IMR-90 (cell line): ENCODE measurements at regions not wholly inside any gene's neighbourhood (a gene's known extent, or its start where the extent isn't known, plus 50 kb on each side); places are given as distances from the start of the nearest gene placed in this dataset.

Experiments used
- ATAC-seq: fragments of 200-7000 bp; cut with Tn5 transposase; 2 replicates; pipeline ENCODE4 v1.9.1; 2020; ENCODE audit warnings: low read depth, mild to moderate bottlenecking, moderate library complexity
- BruUV-seq: library from RNA; stranded (reverse); fragments of 400-500 nt; replicated peaks from 2 replicates; lab custom pipeline; 2021; lab: Mats Ljungman, UMichigan
- CTCF ChIA-PET: fragments of 300-600 bp; formaldehyde crosslinking; extraction: SDS; loops from one replicate; lab custom pipeline; 2021; ENCODE audit warnings: antibody characterized with exemption; lab: Yijun Ruan, JAX
- POLR2A ChIA-PET: fragments of 300-600 bp; sonication (Branson Sonifier 250); formaldehyde crosslinking; loops from one replicate; lab custom pipeline; 2022; ENCODE audit warnings: antibody characterized with exemption; ENCODE audit not compliant: unreplicated experiment; lab: Charles Lee
- DNase-seq: peaks from one replicate; pipeline ENCODE4 v3.0.0; 2013
- H2AFZ ChIP-seq: replicated peaks from 2 replicates; pipeline ENCODE3; 2013; ENCODE audit warnings: low read length, mild to moderate bottlenecking; ENCODE audit not compliant: poor library complexity
- H2AK5ac ChIP-seq: 2 replicates; pipeline ENCODE4 v1.6.1; 2013; ENCODE audit warnings: low read depth, low read length, inconsistent platforms
- H2AK9ac ChIP-seq: replicated peaks from 2 replicates; pipeline ENCODE3; 2013; ENCODE audit warnings: mild to moderate bottlenecking, low read depth, low read length, moderate library complexity; ENCODE audit not compliant: poor library complexity
- H2BK120ac ChIP-seq: 2 replicates; pipeline ENCODE4 v1.6.1; 2013; ENCODE audit warnings: low read depth, low read length, inconsistent platforms
- H2BK15ac ChIP-seq: 3 replicates; pipeline ENCODE4 v1.6.1; 2013; ENCODE audit warnings: low read depth, low read length, inconsistent platforms
- H2BK20ac ChIP-seq: 2 replicates; pipeline ENCODE4 v1.6.1; 2013; ENCODE audit warnings: low read depth, mild to moderate bottlenecking, inconsistent platforms, low read length, moderate library complexity
- H2BK5ac ChIP-seq: 2 replicates; pipeline ENCODE4 v1.6.1; 2013; ENCODE audit warnings: mild to moderate bottlenecking, low read depth, low read length, inconsistent platforms; ENCODE audit not compliant: poor library complexity, severe bottlenecking
- H3K14ac ChIP-seq: replicated peaks from 2 replicates; pipeline ENCODE4 v1.6.1; 2013; ENCODE audit warnings: low read depth, low read length, inconsistent platforms
- H3K18ac ChIP-seq: 2 replicates; pipeline ENCODE4 v1.6.1; 2013; ENCODE audit warnings: low read depth, low read length, control low read depth
- H3K23ac ChIP-seq: 2 replicates; pipeline ENCODE4 v1.6.1; 2013; ENCODE audit warnings: low read depth, low read length, inconsistent platforms
- H3K27ac ChIP-seq: 2 replicates; pipeline ENCODE4 v1.5.1; 2013; ENCODE audit warnings: mild to moderate bottlenecking, control low read depth, low read length; ENCODE audit not compliant: insufficient read depth
- H3K27me3 ChIP-seq: 2 replicates; pipeline ENCODE4 v1.6.1; 2013; ENCODE audit warnings: low read length; ENCODE audit not compliant: control insufficient read depth, insufficient read depth
- H3K36me3 ChIP-seq: 2 replicates; pipeline ENCODE4 v1.6.1; 2013; ENCODE audit warnings: low read length, mixed read lengths; ENCODE audit not compliant: control insufficient read depth, insufficient read depth
- H3K4ac ChIP-seq: 2 replicates; pipeline ENCODE4 v1.6.1; 2013; ENCODE audit warnings: low read depth, low read length, inconsistent platforms
- H3K4me1 ChIP-seq: 2 replicates; pipeline ENCODE4 v1.6.1; 2013; ENCODE audit warnings: low read length, mixed read lengths; ENCODE audit not compliant: control insufficient read depth, insufficient read depth
- H3K4me2 ChIP-seq: 2 replicates; pipeline ENCODE4 v1.6.1; 2013; ENCODE audit warnings: low read depth, mild to moderate bottlenecking, control low read depth, low read length, moderate library complexity
- H3K4me3 ChIP-seq: 2 replicates; pipeline ENCODE4 v1.5.1; 2013; ENCODE audit warnings: low read depth, mild to moderate bottlenecking, control low read depth, low read length, moderate library complexity; ENCODE audit not compliant: insufficient read depth
- H3K56ac ChIP-seq: 2 replicates; pipeline ENCODE4 v1.6.1; 2013; ENCODE audit warnings: low read length, inconsistent platforms; ENCODE audit not compliant: insufficient read depth; ENCODE audit errors: extremely low read depth
- H3K79me1 ChIP-seq, 2 experiments: 2 replicates each; pipeline ENCODE4 v1.6.1; 2013; ENCODE audit warnings: low read length in 2 of 2, inconsistent platforms in 1 of 2, low read depth in 1 of 2
- H3K9ac ChIP-seq: 2 replicates; pipeline ENCODE4 v1.6.1; 2013; ENCODE audit warnings: low read depth, low read length, control low read depth
- H3K9me1 ChIP-seq: 2 replicates; pipeline ENCODE4 v1.6.1; 2013; ENCODE audit warnings: low read length, inconsistent platforms; ENCODE audit not compliant: insufficient read depth
- H3K9me3 ChIP-seq: 2 replicates; pipeline ENCODE4 v1.6.1; 2013; ENCODE audit warnings: low read length; ENCODE audit not compliant: control insufficient read depth, insufficient read depth
- H4K20me1 ChIP-seq: 2 replicates; pipeline ENCODE4 v1.6.1; 2013; ENCODE audit warnings: low read length, inconsistent platforms; ENCODE audit not compliant: insufficient read depth
- H4K5ac ChIP-seq: 2 replicates; pipeline ENCODE4 v1.6.1; 2013; ENCODE audit warnings: mild to moderate bottlenecking, low read depth, low read length, control low read depth
- H4K8ac ChIP-seq, 2 experiments: 2 replicates each; pipeline ENCODE4 v1.6.1; 2013; ENCODE audit warnings: low read depth in 2 of 2, low read length in 2 of 2, control low read depth in 1 of 2, inconsistent platforms in 1 of 2
- H4K91ac ChIP-seq: 2 replicates; pipeline ENCODE4 v1.6.1; 2013; ENCODE audit warnings: low read depth, low read length, inconsistent platforms; ENCODE audit not compliant: insufficient read depth
- FOS ChIP-seq: fragments of 150-350 bp; IDR thresholded peaks from 2 replicates; pipeline ENCODE4 v1.6.1; 2016; ENCODE audit warnings: low read depth, low read length
- NFE2L2 ChIP-seq: fragments of 150-350 bp; IDR thresholded peaks from 2 replicates; pipeline ENCODE4 v1.6.1; 2016; ENCODE audit warnings: low read depth, mild to moderate bottlenecking, low read length
- RAD21 ChIP-seq: IDR thresholded peaks from 2 replicates; pipeline ENCODE4 v1.6.1; 2012; ENCODE audit warnings: low read length, improper control_type of control experiment
- RFX5 ChIP-seq: IDR thresholded peaks from 2 replicates; pipeline ENCODE4 v1.8.0; 2012; ENCODE audit warnings: low read depth, mild to moderate bottlenecking, low read length, moderate library complexity
- WGBS, 2 experiments: methylation state at CpG; one replicate each; pipeline versions ENCODE4 v1.1.5 to v1.1.7; 2013; ENCODE audit warnings: missing lambda C conversion rate in 2 of 2; ENCODE audit not compliant: insufficient read length in 1 of 2; ENCODE audit errors: extremely low coverage in 2 of 2; 5-methylcytosine and 5-hydroxymethylcytosine counted together
- dilution Hi-C: fragments of 300-500 bp; cut with HindIII; formaldehyde crosslinking; loops from one replicate; pipeline ENCODE4 v1.14.3; 2018; ENCODE audit warnings: low sequenced_read_pairs; ENCODE audit not compliant: unreplicated experiment
- in situ Hi-C: fragments of 300-500 bp; cut with MboI; formaldehyde crosslinking; loops from 3 replicates; pipeline ENCODE4 v1.14.3; 2019; ENCODE audit warnings: low sequenced_read_pairs, inconsistent platforms, mixed read lengths
- intact Hi-C: fragments of 100-400 bp; cut with micrococcal nuclease; formaldehyde crosslinking; loops from 2 replicates; pipeline ENCODE4 v1.10.0; 2022

GRCh38 chr10:31099664-31100063 is 68.0 kb upstream of the ZNF438 start:
- Histone ChIP-seq H3K4me3 (no peak overlapping the region), H3K36me3 (no peaks in the 10 kb centered on the region), H3K18ac (peak overlapping the region; percentile 85), H2BK20ac (peak overlapping the region; percentile 95), H3K4me1 (peaks cover 17% of the 10 kb centered on the region), H3K4me2 (peak overlapping the region; percentile 11; the same call in 1 of the 2 replicates), H2AK9ac (no peak overlapping the region), H3K9me3 (no peaks in the 10 kb centered on the region), H2AK5ac (peak overlapping the region; percentile 92), H3K4ac (peak overlapping the region; percentile 81), H3K27ac (peak overlapping the region; percentile 22; the same call in 1 of the 2 replicates), H4K20me1 (no peaks in the 10 kb centered on the region), H2BK15ac (peak overlapping the region; percentile 95), H2BK120ac (peak overlapping the region; percentile 97), H3K56ac (peak overlapping the region; percentile 12; the same call in 1 of the 2 replicates), H4K91ac (peak overlapping the region; percentile 95), H3K27me3 (no peaks in the 10 kb centered on the region), H3K23ac (peak overlapping the region; percentile 78), H3K79me1 (peaks cover 0 to 13% of the 10 kb centered on the region in 2 experiments; a peak in 2 of 4 replicates), H4K8ac (peak overlapping the region; percentile 43 to 79; a peak in 2 of 4 replicates), H3K9ac (peak overlapping the region; percentile 3; the same call in 1 of the 2 replicates), H3K9me1 (peaks cover 24% of the 10 kb centered on the region), H2AFZ (peak overlapping the region; percentile 65), H3K14ac (peak overlapping the region; percentile 54), H2BK5ac (peak overlapping the region; percentile 84), H4K5ac (peak overlapping the region; percentile 79)
- in situ Hi-C loops (no loop called here), intact Hi-C loops (no loop called here), dilution Hi-C loops (no loop called here)
- no peak for TF ChIP-seq RAD21
- TF ChIP-seq NFE2L2 = no peak
- TF ChIP-seq RFX5 = no peak
- peak; percentile 31; the same call in 1 of the 2 replicates for TF ChIP-seq FOS
- no peak for ATAC-seq
- ChIA-PET CTCF (interaction anchor here (0.7 to 1.8 kb wide), 4 partner anchors 14 to 324 kb away, joined by 3 to 5 read pairs (median 3); no protein-coding TSS in a partner anchor), POLR2A (interaction anchor here (1.0 kb wide), 1 partner anchor 68 kb away, joined by 5 read pairs; the partner anchor contains the start of gene ZNF438)
- no TSS peak for BruUV-seq
- no CpG with 5 or more reads among the region's 10 CpGs for WGBS, 2 experiments
- peak; percentile 36 for DNase-seq
